ENCODE measurements at regions not wholly inside any gene's neighbourhood (a gene's known extent, or its start where the extent isn't known, plus 50 kb on each side); places are given as distances from the start of the nearest gene placed in this dataset.
"Not testable (repeated sequence)": the region's sequence is repeated elsewhere in the genome, so short reads cannot be mapped to it uniquely, and the experiment has no call there.

DNA sequence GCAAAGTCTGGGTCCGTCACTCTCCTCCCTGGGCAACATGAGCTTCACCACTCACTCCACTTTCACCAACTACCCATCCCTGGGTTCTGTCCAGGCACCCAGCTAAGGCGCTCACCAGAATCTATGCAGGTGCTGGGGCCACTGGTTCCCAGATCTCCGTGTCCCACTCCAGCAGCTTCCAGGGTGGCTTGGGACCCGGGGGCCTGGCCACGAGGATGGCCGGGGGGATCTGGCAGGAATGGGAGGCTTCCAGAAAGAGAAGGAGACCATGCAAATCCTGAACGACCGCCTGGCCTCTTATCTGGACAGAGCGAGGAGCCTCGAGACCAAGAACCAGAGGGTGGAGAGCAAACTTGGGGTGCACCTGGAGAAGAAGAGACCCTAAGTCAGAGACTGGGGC lies 1611.0 kb upstream of the ACO1 start:
- DNase-seq: no peak

DNA sequence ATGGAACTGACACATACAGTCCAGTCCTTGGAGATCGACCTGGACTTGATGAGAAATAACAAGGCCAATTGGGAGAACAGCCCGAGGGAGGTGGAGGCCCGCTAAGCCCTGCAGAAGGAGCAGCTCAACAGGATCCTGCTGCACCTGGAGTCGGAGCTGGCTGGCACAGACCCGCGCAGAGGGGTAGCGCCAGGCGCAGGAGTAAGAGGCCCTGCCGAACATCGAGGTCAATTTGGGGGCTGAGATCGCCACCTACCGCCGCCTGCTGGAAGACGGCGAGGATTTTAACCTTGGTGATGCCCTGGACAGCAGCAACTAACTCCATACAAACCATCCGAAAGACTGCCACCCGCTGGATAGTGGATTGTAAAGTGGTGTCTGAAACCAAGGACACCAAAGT lies 1610.1 kb upstream of the ACO1 start:
- DNase-seq: no peak

DNA sequence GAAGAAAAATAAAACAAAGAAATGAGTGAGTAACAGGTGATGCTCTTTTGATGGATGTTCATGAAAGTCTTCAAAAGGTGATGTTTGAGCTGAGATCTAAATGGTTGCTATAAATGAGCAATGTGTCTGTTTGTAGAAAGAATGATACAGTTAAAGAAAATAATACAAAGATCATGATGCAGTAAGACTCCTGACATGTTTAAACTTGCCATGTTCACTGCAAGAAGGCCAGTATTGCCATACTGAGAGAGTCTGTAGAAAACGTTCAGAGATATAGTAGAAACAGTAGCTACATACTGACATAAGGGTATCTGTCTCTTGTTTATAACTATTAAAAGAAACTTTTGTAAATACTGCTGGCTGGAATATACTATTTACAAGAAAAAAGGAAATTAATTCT lies 1609.2 kb upstream of the ACO1 start:
- DNase-seq: no peak

DNA sequence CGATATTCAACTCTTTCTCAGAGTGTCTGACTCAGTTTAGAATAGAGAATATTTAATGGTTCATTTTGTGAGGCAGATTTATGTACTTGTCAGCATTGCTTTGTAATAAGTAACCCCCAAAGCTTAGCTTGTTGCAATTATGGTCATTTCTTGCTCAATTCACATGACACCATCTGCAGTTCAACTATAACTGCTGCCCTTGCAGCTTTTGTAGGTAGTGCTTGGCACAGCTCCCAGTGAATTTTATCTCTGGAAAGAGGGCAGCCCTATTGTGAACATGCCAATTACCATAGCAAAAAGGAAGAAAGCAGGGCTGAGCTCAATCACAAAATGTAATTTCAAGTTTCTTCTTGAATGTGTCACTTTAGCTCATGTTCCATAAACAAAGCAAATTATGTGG lies 1587.7 kb upstream of the ACO1 start:
- DNase-seq: no peak

DNA sequence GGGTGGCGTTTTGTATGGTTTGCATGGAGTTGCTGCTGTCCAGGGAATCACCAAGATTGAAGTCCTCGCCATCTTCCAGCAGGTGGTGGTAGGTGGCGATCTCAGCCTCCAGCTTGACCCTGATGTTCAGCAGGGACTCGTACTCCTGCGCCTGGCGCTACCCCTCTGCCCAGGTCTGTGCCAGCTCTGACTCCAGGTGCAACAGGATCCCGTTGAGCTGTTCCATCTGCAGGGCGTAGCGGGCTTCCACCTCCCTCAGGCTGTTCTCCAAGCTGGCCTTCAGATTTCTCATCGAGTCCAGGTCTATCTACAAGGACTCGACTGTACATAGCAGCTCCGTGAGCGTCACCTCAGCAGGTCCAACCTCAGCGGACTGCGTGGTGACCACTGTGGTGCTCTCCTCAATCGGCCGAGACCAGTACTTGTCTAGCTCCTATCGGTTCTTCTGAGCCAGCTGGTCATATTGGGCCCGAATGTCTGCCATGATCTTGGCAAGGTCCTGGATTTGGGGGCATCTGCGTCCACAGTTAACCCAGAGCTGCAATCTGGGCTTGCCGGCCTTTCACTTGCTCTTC lies 1584.8 kb upstream of the ACO1 start:
- DNase-seq: no peak

DNA sequence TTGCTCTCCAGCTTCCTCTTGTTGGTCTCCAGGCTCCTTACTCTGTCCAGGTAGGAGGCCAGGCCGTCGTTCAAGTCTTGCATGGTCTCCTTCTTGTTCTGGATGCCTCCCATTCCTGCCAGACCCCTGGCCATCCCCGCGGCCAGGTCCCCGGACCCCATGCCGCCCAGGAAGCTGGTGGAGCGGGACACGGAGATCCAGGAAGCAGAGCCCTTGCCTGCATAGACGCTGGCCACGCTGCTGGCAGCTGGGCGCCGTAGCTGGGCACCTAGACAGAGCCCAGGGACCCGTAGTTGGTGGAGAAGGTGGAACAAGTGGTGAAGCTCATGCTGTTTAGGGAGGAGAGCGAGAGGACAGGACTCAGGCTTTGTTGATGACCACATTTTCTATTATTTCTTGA lies 1584.0 kb upstream of the ACO1 start:
- DNase-seq: no peak

DNA sequence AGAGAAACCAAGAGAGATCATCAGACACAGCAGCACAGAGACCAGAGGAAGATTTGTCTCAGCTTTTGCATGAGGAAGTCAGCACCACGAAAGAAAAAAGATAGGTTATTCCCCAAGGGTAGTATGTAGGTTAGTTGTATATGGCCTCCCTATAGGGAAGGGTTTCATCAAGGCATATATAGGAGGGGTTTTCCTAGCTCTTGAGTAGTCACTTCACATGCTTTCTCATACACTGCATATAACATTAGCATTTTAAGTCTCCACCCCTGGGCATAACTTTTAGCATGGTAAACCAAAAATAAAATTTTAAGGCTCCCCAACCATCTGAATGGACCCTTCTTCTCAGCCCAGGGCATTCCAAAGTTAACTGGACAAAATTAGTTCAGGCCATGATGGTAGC lies 1571.6 kb upstream of the ACO1 start:
- no peak for DNase-seq

DNA sequence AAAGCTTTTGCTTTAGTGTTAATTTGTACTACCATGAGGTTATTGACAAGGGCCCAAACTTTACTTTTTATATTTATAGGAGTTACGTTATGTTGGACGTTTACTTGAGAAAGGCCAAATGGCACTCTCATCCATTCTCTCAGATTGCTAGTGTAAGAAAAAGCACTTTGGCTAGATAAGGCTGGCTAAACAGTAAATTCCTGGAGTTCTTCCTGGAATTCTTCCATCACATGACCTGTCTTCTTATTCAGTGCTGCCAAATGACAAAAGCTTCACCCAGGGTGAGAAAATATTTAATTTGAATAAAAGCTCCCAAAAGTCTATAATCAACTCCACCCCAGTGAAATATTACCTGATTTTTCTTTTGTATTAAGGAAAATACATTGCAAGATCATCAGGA lies 1568.9 kb upstream of the ACO1 start:
- DNase-seq: no peak

DNA sequence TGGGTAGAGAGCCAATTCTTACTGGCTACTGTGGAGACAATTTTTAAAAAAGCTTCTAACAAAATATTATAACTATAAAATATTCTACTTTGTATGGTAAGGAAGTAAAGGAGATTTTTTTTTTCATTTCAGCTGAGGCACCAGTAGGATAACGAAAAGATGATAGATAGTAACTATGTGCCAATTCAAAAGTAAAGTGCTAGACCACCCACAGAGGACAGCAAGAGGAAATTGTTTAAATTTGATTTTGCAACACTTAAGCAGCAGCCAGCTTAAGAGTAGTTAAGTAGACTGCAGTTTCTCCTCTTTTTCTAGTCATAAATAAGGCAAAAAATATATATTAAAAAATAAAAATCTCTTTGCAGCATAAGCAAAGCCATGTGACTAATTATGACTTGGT lies 1539.3 kb upstream of the ACO1 start:
- DNase-seq: no peak

DNA sequence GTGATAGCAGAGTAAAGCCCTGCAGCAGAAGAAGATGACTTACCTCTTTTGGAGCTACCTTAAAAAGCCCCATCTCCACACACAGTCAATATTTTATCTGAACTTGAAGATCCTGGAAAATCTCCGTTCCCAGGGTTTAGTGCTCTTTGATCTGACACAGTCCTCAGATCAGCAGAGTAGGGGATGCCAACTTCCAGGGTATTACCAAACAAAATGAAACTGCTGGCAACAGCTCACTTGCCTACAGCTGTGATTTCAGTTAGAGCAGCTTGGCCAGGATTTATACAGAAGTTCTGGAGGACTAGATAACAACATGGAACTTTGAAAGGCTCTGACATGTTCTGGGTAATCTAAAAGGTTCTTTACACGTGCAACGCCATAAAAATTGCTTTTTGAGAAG lies 1537.8 kb upstream of the ACO1 start:
- DNase-seq: no peak

DNA sequence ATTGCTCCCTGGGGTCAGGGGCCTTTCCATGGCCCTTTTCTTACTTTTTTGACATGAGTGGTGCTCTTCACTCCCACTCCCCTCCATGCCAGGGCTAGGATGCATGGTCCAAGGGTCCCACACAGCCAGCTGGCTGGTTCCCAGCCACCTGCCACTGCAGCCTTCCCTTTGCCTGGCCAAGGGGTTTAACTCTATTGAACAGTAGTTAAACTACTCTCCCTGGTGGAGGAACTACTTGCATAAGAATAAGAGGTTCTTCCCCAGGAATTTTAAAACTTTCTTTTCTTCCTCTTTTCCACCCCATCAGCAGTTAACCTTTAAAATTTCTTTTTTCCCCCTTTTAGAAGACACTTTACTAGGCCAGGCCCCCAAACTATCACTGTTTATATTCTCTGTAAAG lies 1532.8 kb upstream of the ACO1 start:
- DNase-seq: no peak

DNA sequence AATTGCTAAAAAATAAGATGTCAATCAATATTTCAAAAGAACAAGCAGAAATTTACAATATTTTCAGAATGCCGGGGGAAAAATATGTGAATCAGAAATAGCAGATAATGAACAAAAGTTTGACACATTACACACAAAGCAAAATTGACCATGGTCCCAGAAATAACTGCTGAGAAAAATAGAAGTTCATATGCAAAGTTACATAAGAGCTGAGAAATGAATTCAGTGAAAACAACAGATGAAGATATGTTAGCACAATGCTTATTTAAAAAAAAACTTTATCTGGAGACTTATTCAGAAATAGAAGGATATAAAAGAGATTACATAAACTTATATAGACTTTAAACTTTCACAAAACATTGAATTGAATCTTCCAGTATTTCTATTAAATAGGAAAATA lies 1483.7 kb upstream of the ACO1 start:
- DNase-seq: no peak

DNA sequence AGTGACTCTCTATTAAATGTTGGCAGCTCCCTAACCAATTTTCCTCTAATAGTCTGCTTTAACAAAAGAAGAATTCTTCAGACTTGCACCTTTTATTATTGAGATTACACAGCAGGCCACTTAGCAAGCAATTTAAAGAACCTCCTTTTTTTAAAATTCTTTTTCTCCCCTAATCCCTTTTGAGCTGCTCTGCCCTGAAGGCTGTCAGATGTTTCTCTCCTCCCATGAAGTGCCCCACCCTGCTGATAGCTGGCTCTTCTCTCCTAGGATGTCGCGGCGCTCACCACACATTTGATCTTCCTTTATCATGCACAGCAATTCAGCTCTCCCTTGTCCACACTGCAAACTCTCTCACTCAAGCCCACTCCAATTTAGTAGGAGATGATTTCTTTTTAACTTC lies 1471.1 kb upstream of the ACO1 start:
- no peak for DNase-seq

DNA sequence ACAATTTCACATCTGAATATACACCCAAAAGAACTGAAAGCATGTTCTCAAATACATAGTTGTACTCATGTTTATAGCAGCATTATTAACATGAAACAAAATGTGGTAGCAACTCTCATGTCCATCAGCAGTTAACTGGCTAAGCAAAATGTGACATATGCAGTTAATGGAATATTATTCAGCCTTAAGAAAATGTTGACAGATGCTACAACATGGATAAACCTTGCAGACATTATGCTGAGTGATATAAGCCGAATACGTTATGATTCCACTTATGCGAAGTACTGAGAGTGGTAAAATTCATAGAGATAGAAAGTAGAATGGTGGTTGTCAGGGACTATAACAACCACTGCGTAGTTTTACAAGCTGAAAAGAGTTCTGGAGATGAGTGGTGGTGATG lies 1469.0 kb upstream of the ACO1 start:
- no peak for DNase-seq

DNA sequence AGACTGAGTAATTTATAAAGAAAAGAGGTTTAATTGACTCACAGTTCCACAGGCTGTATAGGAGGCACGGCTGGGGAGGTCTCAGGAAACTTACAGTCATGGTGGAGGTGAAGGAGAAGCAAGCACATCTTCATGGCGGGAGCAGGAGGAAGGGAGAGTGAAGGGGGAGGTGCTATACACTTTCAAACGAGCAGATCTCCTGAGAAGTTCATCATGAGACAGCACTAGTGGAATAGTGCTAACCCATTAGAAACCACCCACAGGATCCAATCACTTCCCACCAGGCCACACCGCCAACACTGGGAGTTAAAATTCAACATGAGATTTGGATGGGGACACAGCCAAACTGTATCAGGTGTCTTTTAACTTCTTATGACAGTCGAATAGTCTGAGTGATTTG lies 1459.3 kb upstream of the ACO1 start:
- DNase-seq: no peak

DNA sequence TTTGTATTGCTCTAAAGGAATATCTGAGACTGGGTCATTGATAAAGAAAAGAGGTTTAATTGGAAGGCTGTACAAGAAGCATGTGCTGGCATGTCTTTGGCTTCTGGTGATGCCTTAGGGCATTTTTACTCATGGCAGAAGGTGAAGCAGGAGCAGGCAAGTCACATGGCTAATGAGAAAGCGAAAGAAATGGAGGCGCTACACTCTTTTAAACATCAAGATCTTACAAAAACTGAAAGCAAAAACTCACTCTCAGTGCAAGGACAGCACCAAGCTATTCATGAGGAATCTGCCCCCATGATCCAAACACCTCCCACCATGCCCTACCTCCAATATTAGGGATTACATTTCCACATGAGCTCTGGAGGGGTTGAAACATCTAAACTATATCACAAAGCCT lies 1458.8 kb upstream of the ACO1 start:
- no peak for DNase-seq

DNA sequence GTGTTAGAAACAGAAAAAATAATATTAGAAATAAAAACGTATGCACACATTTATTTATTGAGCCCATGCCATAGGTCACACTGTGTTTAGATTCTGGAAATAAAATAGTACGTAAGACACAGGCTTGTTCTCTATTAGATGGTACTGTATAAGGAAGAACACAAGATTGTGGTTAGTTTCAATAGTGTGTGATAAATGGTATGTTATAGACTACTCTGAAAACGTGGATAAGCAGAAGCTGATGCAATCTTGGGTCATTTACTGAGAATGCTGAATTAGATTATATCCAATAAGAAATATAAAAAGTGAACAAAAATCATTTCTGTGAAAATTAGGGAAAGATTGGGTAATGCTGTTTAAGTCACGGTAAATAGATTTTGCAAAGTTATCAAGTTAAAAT lies 1456.4 kb upstream of the ACO1 start:
- DNase-seq: no peak

DNA sequence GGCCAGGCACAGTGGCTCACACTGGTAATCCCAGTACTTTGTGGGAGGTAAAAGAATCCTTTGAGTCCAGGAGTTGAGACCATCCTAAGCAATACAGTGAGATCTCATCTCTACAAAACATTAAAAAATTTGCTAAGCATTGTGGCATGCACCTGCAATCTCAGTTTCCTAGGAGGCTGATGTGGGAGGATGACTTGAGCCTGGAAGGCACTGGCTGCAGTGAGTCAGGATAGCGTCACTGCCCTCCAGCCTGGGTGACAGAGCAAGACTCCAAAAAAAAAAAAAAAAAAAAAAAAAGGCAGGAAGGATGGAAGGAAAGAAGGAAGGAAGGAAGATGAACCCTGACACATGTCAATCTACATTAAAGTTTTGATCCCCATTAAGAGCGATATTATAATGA lies 1452.2 kb upstream of the ACO1 start:
- DNase-seq: no peak

DNA sequence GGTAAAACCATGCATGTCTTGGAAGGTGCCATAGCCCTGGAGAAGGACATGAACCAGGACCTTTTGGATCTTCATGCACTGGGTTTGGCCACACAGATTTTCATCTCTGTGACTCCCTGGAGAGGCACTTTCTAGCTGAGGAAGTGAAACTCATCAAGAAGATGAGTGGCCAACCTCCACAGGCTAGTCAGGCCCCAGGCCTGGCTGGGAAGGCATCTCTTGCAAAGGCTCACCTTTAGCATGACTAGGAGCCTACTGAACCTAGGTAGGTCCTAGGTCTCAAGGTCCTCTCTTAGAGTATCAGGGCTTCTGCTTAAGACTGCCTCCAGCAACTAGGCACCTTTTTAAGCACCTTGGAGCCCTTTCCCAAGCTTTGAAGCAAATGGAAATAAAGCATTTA lies 1448.7 kb upstream of the ACO1 start:
- DNase-seq: no peak

DNA sequence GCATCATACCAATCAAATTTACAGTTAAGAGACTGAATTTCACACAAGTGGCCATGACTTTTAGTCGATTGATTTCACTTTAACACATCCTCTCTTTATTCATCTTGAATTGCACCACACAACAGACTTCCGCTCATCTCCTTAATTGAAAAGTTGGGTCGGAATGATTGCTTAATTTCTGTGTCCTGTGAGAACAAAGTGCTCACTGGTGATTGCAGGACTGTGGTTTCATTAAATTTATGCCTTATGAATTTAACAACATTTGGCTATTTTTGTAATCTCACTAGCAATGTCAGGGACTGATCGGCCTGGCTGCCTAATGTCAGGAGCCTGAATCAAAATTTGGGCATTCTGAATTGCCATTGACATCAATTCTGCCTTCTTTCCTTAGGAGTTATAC lies 1447.3 kb upstream of the ACO1 start:
- no peak for DNase-seq

DNA sequence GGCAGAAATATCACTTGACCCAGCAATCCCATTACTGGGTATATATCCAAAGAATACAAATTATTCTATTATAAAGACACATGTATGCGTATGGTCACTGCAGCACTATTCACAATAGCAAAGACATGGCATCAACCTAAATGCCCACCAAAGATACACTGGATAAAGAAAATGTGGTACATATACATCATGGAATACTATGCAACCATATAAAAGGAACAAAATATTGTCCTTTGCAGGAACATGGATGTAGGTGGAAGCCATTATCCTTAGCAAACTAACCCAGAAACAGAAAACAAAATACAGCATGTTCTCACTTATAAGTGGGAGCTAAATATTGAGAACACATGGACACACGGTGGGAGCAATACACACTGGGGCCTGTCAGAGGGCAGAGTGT lies 1441.6 kb upstream of the ACO1 start:
- DNase-seq: not testable (repeated sequence)

DNA sequence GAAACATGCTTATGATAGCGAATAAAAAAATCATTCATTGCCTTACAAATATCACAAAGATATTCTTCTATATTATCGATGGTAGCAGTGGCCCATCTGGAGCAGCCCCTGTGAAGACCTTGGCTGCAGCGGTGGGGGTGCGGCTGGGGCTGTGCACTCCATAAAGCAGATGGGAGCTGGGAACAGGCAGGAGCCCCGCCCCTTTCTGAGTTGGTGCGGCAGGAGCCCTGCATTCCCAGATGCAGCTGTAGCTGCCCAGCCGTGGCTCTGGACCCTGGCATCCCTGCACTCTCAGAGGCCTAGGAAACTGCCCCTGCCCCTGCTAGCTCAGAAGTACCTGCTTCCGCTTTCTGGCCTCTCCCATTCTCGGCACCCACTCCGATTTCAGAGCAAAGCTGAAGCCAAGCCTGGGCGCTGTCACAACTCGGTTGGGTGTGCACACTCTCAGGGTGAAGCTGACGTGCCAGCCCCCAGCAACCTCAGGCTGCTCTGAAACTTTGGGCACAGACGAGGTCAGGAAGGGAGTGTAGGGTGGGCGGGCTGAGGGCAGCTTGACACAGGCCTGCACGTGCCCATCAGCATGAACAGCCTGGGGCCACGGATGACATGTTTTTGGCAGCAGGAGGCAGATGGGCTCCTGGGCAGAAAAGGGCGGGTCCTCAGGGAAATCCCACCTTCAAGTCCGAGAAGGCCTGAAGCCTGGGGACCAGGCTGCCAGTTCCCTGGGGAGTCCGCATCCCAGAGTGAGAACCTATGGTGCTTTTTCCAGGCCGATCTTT lies 1440.8 kb upstream of the ACO1 start:
- no peak for DNase-seq

DNA sequence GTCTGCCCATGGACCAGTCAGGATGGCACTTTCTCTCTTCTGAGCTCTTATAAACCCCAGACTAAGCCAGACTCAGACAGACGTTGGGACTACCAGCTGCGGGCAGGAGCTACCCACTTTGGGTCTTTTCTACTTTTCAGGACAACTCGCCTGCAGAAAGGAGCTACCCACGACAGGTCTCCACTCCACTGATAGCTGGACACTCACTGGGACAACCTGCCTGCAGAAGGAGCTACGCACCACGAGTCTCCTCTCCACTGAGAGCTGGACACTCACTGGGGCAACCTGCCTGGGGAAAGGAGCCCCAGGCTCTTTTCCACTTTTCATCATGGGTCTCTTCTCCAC lies 1440.2 kb upstream of the ACO1 start:
- no peak for DNase-seq

DNA sequence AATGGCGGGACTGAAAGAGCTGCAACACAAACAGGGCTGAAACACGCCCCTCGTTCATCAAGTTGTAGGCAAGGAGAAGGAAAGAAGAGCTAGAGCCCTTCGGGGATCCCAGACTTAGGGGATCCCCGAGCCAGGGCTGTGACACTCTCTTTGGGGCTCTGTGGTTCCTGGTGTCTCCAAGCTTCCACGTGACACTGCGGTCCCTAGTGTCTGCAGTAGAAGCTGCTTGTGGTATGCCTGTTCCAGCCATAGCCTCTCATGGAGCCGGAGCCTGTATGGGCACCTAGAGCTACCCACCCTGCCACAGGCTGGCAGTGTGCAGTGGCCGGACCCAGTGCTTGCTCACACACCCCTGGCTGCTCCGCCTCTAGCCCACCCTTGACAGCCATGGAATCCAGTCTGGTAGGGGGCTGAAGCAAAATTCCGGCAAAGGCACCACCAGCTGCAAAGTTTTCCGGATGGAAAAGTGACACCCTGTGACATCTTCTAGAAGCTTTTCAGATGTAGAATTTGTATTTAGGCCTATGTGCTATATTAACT lies 1439.6 kb upstream of the ACO1 start:
- no peak for DNase-seq

DNA sequence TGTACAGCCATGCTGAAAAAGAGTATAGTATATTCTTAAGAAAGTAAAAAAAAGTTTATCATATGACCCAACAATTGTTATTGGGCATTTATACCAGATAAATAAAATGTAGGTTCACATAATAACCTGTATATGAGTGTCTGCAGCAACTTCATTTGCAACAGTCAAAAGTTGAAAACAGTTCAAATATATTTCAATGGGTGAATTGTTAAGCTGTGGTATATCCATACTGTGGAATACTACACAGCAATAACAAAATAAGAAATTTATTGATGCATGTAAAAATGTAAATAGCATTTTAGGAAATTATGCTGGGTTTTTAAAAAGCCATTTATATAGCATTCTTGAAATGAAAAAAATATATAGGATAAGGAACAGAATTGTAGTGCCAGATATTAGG lies 1420.1 kb upstream of the ACO1 start:
- no peak for DNase-seq

Data from NCI-H82 (cell line).